GM12864 (cell line): ENCODE measurements at regions not wholly inside any gene's neighbourhood (a gene's known extent, or its start where the extent isn't known, plus 50 kb on each side); places are given as distances from the start of the nearest gene placed in this dataset.

Experiments used
- DNase-seq: peaks from one replicate; pipeline ENCODE4 v3.0.0-alpha.2; 2011; ENCODE audit warnings: low read depth
- H3K4me3 ChIP-seq: 2 replicates; pipeline ENCODE4 v1.5.1; 2011; ENCODE audit warnings: mild to moderate bottlenecking, low read depth, low read length, control low read depth
- TF ChIP-seq, protein P1 (sequence below): IDR thresholded peaks from 2 replicates; pipeline ENCODE4 v1.5.1; 2011; ENCODE audit warnings: low read depth, mild to moderate bottlenecking, moderate library complexity, low read length, control low read depth, inconsistent platforms; ENCODE audit errors: missing control alignments

DNA sequence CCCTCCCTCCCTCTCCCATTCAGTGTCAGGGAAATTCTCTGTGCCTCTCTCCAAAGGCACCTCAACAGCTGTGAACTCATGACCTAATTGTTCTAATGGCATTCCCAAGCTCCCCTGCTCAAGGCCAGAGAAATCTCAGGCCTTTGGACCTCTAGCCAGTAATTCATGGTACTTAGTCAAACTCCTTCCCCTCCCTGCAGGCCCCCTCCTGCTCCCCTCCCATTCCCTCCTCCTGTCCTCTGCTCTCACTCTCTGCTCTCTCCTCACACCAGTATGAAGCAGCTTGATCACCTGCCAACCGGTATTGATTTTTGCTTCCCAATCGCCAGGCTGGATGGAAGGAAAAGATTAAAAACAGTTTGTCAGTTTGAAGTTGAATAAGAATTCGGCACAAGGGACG is 370.5 kb upstream of the PBX1 start:
- TF ChIP-seq, protein P1, sequence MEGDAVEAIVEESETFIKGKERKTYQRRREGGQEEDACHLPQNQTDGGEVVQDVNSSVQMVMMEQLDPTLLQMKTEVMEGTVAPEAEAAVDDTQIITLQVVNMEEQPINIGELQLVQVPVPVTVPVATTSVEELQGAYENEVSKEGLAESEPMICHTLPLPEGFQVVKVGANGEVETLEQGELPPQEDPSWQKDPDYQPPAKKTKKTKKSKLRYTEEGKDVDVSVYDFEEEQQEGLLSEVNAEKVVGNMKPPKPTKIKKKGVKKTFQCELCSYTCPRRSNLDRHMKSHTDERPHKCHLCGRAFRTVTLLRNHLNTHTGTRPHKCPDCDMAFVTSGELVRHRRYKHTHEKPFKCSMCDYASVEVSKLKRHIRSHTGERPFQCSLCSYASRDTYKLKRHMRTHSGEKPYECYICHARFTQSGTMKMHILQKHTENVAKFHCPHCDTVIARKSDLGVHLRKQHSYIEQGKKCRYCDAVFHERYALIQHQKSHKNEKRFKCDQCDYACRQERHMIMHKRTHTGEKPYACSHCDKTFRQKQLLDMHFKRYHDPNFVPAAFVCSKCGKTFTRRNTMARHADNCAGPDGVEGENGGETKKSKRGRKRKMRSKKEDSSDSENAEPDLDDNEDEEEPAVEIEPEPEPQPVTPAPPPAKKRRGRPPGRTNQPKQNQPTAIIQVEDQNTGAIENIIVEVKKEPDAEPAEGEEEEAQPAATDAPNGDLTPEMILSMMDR: no peak
- H3K4me3 ChIP-seq: no peak overlapping the region
- no peak for DNase-seq

DNA sequence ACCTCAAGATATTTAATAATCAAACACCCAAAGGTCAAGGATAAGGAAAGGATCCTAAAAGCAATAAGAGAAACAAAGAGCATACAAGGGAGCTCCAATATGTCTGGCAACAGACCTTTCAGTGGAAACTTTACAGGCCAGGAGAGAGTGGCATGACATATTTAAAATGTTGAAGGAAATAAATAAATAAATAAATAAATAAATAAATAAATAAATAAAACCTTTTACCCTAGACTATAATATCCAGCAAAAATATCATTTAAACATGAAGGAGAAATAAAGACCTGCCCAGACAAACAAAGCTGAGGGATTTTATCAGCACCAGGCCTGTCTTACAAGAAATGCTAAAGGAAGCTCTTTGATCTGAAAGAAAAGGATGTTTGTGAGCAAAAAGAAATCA is 367.8 kb upstream of the PBX1 start:
- DNase-seq: no peak
- TF ChIP-seq, protein P1: no peak
- H3K4me3 ChIP-seq: no peak overlapping the region

DNA sequence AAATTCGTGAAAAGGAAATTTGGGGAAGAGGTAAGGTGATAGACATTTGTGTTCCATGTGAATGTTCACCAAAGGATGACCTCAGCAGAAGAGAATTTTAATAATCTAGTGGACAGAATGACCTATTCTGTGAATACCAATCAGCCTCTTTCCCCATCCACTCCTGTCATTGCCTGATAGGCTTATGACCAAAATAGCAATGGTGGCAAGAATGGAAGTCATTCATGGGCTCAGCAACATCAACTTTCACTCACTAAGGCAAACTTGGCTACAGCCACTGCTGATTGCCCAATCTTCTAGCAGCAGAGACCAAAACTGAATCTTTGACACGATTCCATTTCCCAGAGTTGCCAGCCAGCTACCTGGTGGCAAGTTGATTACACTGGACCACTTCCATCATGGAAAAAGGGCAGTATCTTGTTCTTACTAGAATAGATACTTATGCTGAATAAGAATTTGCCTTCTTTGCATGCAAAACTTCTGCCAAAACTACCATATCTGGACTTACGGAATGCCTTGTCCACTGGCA is 348.7 kb upstream of the PBX1 start:
- TF ChIP-seq, protein P1: no peak
- H3K4me3 ChIP-seq: no peak overlapping the region
- no peak for DNase-seq

DNA sequence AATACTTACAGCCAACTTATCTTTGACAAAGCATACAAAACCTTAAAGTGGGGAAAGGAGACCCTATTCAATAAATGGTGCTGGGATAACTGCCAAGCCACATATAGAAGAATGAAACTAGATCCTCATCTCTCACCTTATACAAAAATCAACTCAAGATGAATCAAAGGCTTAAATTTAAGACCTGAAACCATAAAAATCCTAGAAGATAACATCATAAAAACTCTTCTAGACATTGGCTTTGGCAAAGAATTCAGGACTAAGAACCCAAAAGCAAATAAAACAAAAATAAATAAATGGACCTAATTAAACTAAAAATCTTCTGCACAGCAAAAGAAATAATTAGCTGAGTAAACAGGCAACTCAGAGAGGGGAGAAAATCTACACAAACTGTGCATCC is 335.6 kb upstream of the PBX1 start:
- TF ChIP-seq, protein P1: no peak
- H3K4me3 ChIP-seq: no peak overlapping the region
- no peak for DNase-seq

DNA sequence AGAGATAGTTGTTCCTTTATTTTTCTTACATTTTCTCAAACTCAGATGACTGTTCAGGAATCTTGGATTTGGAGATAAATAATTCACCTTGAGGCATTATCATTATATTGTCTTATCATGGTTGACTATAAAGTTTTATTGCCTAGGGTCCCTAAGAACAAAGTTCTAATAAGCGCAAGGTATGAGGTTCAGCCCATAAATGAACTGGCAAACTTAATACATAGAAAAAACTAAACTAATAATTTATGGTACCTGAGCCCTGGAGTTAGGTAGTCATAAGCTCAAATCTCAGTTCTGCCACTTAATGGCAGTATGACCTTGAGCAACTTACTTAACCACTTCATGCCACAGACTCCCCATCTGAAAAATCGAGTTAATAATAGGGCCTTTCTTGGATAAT is 334.0 kb upstream of the PBX1 start:
- no peak for DNase-seq
- TF ChIP-seq, protein P1: no peak
- no peak overlapping the region for H3K4me3 ChIP-seq

DNA sequence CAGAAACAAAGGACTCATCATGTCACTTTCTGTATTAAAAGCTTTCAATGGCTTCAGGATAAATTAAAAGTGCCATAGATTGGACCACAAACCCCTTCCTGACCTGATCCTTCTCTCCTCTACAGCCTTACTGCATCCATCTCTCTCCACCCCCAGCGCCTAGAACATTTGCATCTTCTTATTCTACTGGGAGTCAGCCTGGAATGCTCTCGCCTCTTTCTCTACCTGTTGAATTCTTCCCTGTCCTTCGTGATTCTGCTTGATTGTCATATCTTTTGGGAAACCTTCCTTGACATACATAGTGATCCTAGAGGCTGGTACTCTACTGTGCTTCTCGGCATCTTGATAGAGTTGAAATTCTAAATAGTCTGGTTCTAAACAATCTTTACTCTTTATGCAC is 332.0 kb upstream of the PBX1 start:
- no peak overlapping the region for H3K4me3 ChIP-seq
- no peak for DNase-seq
- TF ChIP-seq, protein P1: no peak

DNA sequence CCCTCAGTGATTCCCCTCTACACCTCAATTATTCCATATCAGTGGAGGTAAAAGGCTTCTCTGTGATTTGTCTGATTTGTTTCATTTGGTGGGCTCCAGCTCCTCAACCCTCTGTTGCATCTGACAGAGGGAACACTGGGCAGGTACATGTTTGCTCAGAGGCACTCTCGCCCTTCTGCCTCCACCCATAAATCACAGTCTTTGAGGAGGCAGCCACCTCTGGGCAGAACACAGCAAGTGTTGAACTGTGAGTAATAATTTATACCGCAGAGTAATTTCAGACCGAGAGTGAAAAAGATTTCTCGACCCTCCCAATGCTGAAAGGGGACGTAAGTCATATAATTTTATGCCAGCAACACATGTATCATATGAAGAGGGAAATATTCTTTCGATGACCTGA is 330.1 kb upstream of the PBX1 start:
- TF ChIP-seq, protein P1: no peak
- no peak for DNase-seq
- H3K4me3 ChIP-seq: no peak overlapping the region
